GM12872 (cell line): ENCODE measurements at regions not wholly inside any gene's neighbourhood (a gene's known extent, or its start where the extent isn't known, plus 50 kb on each side); places are given as distances from the start of the nearest gene placed in this dataset.

Experiments
- TF ChIP-seq, protein P1 (sequence below): IDR thresholded peaks from 3 replicates; pipeline ENCODE4 v1.5.1; 2011; ENCODE audit warnings: low read depth, mild to moderate bottlenecking, low read length, moderate library complexity; ENCODE audit not compliant: insufficient read depth

DNA sequence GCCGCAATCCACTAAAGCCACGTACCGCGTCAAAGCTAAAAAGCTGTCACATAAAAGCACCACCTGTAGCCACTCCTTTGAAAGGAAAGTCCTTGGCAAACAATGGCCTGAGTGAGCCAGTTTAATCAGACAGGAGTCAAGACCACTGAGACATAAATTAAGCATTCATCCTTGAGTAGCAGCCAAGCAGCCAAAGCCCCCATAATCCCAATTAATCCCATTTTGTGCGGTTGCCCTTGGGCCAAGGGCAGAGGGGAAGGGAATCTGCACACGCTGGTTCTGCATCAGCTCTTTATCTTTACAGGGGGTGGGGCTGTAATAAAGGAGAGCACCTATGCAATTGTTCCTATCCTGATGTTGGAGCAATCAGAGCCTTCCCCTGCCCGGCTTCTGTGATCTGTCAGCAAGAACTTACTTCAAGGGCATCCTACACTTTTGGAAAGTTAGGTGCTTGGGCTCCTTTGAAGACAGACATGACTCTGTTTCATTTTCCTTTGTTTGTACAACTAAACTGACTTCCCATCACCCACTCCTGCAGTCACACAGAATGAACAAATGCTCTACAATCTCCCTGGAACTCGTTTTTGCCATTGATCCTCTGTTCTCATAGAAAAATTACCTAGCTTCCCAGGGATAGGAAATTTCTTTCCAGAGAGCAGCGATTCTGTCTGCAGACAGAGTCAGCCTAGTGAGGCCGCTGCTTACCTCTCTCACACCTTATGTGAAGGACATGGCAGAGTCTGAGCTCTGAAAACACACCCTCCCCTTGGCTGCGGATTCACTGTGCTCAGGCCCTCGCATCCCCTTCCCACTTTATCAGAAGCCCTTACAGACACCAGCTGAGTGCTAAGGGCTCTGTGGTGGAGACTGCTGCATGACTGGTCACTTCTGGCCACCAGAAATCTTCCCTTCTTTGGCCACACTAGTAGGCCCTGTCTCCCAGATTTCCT is 116.2 kb upstream of the TBCA start:
- TF ChIP-seq, protein P1, sequence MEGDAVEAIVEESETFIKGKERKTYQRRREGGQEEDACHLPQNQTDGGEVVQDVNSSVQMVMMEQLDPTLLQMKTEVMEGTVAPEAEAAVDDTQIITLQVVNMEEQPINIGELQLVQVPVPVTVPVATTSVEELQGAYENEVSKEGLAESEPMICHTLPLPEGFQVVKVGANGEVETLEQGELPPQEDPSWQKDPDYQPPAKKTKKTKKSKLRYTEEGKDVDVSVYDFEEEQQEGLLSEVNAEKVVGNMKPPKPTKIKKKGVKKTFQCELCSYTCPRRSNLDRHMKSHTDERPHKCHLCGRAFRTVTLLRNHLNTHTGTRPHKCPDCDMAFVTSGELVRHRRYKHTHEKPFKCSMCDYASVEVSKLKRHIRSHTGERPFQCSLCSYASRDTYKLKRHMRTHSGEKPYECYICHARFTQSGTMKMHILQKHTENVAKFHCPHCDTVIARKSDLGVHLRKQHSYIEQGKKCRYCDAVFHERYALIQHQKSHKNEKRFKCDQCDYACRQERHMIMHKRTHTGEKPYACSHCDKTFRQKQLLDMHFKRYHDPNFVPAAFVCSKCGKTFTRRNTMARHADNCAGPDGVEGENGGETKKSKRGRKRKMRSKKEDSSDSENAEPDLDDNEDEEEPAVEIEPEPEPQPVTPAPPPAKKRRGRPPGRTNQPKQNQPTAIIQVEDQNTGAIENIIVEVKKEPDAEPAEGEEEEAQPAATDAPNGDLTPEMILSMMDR, result no peak

GRCh38 chr5:77885519-77885918 is 109.4 kb upstream of the TBCA start:
- TF ChIP-seq, protein P1, result no peak

DNA sequence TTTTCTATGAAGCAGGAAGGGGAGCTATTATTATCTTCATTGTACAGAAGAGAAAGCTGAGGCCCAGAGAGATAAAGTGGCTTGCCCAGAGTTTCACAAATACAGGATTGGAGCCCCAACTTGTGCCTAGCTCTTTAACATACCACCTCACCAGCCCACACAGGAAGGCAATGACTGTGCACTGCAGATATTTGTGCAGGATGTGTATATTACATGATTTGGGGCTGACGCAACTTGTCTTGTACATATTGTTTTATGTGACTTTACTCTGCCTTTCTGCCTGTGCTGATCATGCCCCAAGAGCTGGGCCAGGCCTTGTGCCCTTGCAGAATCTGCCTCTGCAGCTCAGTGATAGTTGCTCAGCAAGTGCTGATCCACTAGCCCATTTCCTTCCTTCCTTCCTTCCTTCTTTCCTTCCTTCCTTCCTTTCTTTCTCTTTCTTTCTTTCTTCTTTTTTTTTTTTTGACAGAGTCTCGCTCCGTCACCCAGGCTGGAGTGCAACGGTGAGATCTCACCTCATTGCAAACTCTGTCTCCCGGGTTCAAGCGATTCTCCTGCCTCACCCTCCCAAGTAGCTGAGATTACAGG is 106.6 kb upstream of the TBCA start:
- TF ChIP-seq, protein P1, result no peak

- TF ChIP-seq, protein P1, result no peak
Observed at GRCh38 chr5:77881528-77881927, 105.4 kb upstream of the TBCA start.

DNA sequence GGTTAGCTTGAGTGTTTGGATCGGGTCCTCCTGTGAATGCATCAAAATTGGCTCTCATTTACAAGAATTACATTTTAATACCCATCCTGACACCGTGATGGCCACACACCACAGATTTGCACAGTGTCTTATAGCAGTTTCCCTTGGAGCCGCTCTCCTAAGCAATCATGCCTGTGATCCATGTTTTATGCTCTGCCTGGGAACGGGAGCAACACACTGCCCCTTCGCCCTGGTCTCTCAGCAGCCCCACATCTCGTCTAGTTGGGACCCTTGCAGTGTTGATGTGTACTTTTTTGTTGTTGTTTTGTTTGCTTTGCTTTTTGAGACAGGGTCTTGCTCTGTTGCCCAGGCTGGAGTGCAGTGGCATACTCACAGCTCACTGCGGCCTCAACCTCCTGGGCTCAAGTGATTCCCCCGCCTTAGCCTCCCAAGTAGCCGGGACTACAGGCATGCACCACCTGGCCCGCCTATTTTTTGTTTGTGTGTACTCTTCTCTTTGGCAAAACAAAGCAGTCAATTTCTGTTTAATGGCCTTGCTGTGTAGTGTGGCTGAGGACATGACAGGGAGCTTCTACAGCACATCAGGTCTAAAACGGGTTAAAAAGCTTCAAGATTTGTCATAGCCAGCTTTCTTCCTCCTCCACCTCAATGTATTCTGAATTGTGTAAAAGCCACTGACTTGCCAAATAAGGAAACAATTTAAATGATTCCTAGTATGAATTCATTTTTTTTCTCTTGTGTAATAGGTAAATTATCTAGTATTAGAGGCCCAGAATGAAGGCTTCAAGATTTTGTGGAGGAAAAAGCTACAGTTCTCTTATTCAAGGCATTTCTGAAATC is 101.6 kb upstream of the TBCA start:
- TF ChIP-seq, protein P1, result no peak

GRCh38 chr5:77876862-77877502 is 100.8 kb upstream of the TBCA start:
- TF ChIP-seq, protein P1, result no peak
